MM.1S (cell line): ENCODE measurements at regions not wholly inside any gene's neighbourhood (a gene's known extent, or its start where the extent isn't known, plus 50 kb on each side); places are given as distances from the start of the nearest gene placed in this dataset.

Source experiments
- CTCF ChIP-seq: fragments of 300-600 bp; sonication (generic); IDR thresholded peaks from 2 replicates; pipeline ENCODE4 v1.5.1; 2016; ENCODE audit warnings: antibody characterized with exemption, low read length, mixed read lengths
- EZH2 ChIP-seq: fragments of 300-600 bp; sonication (generic); optimal IDR thresholded peaks from 2 replicates; pipeline ENCODE3; 2017; ENCODE audit warnings: low read depth, mild to moderate bottlenecking, antibody characterized with exemption, low read length, mixed read lengths
- EZH2phosphoT487 ChIP-seq: fragments of 300-600 bp; sonication (generic); IDR thresholded peaks from 2 replicates; pipeline ENCODE4 v1.6.1; 2018; ENCODE audit warnings: antibody characterized with exemption, low read length

- no peak for TF ChIP-seq EZH2
- 0 out of 2 replicates have a peak, but pooled peaks have one; percentile 9 for TF ChIP-seq CTCF
- TF ChIP-seq EZH2phosphoT487: no peak
These were observed 1369.9 kb downstream of the EFNB2 start for GRCh38 chr13:105165449-105166125.
